ENCODE measurements at regions not wholly inside any gene's neighbourhood (a gene's known extent, or its start where the extent isn't known, plus 50 kb on each side); places are given as distances from the start of the nearest gene placed in this dataset.

GRCh38 chr6:19394051-19394450 lies 443.1 kb upstream of the ID4 start:
- TF ChIP-seq POLR2A (IDR thresholded peaks at IDR 0.05; ENCODE audit: borderline replicate concordance, extremely low read depth, insufficient read depth, insufficient read length) (no peak), TCF7L2 (IDR thresholded peaks at IDR 0.05; ENCODE audit: borderline replicate concordance, extremely low read depth, insufficient read depth, insufficient read length) (no peak), EZH2 (IDR thresholded peaks at IDR 0.05) (no peak), RAD21 (IDR thresholded peaks at IDR 0.05; ENCODE audit: low read depth) (no peak), CTCF (IDR thresholded peaks at IDR 0.05 in 2 of 3, conservative IDR thresholded peaks at IDR 0.05 in 1 of 3; ENCODE audit: borderline replicate concordance in 1 of 3, insufficient read depth in 1 of 3, low read depth in 2 of 3, low read length in 2 of 3) (no peak), SIN3A (IDR thresholded peaks at IDR 0.05; ENCODE audit: low read depth) (no peak), ZBTB33 (IDR thresholded peaks at IDR 0.05; ENCODE audit: extremely low read depth, insufficient replicate concordance, low read length) (no peak), EZH2phosphoT487 (IDR thresholded peaks at IDR 0.05; ENCODE audit: borderline replicate concordance) (no peak), ZFX (IDR thresholded peaks at IDR 0.05) (no peak), ATF3 (IDR thresholded peaks at IDR 0.05) (no peak)
